Heart right ventricle (tissue), 16 donors: ENCODE measurements at regions not wholly inside any gene's neighbourhood (a gene's known extent, or its start where the extent isn't known, plus 50 kb on each side); places are given as distances from the start of the nearest gene placed in this dataset.

Experiments
- ATAC-seq, 8 donors: fragments of 200-7000 bp; cut with Tn5 transposase; one replicate each; pipeline ENCODE4 v1.9.1; 2020; ENCODE audit warnings: mild to moderate bottlenecking in 8 of 8, moderate library complexity in 8 of 8, moderate number of reproducible peaks in 1 of 8
- DNase-seq, 2 donors: peaks; one replicate each; pipeline ENCODE4 v3.0.0-alpha.2; 2020
- H3K27ac ChIP-seq, 10 donors: fragments of 200-600 bp; sonication (generic) in 2 of 10; one replicate each; pipeline versions ENCODE4 v1.5.0 to v1.8.0; 2020 to 2022; ENCODE audit warnings: mild to moderate bottlenecking in 3 of 10
- H3K27me3 ChIP-seq, 7 donors: fragments of 200-600 bp; one replicate each; pipeline ENCODE4 v1.8.0; 2021 to 2022; ENCODE audit warnings: mild to moderate bottlenecking in 2 of 7
- H3K36me3 ChIP-seq, 9 donors: fragments of 200-600 bp; sonication (generic) in 1 of 9; one replicate each; pipeline versions ENCODE4 v1.5.0 to v1.8.0; 2020 to 2022; ENCODE audit warnings: mild to moderate bottlenecking in 2 of 9
- H3K4me1 ChIP-seq, 9 donors: fragments of 200-600 bp; sonication (generic) in 1 of 9; one replicate each; pipeline versions ENCODE4 v1.5.0 to v1.8.0; 2020 to 2022; ENCODE audit warnings: mild to moderate bottlenecking in 4 of 9
- H3K4me3 ChIP-seq, 10 donors: fragments of 200-600 bp; sonication (generic) in 2 of 10; one replicate each; pipeline versions ENCODE4 v1.5.0 to v1.8.0; 2020 to 2022; ENCODE audit warnings: mild to moderate bottlenecking in 7 of 10, moderate library complexity in 2 of 10
- H3K9me3 ChIP-seq, 11 donors: fragments of 200-600 bp in 10 of 11; sonication (generic) in 2 of 11; one replicate each; pipeline versions ENCODE4 v1.5.0 to v1.8.0; 2013 to 2022; ENCODE audit warnings: mild to moderate bottlenecking in 2 of 11, control low read depth in 1 of 11, moderate library complexity in 1 of 11
- WGBS, 2 donors: extraction: QIAGEN DNeasy Blood & Tissue Kit; methylation state at CpG; one replicate each; pipeline ENCODE4 v1.1.7; 2013; ENCODE audit warnings: inconsistent platforms in 1 of 2; 5-methylcytosine and 5-hydroxymethylcytosine counted together
- intact Hi-C, 10 donors: fragments of 100-400 bp; cut with DNase I; formaldehyde crosslinking; loops; one replicate each; pipeline versions ENCODE4 v1.11.1 to v1.14.2; 2022
- TF ChIP-seq, protein P1 (sequence below), 9 donors: fragments of 200-600 bp; sonication (generic) in 2 of 9; IDR thresholded peaks; one replicate each; pipeline versions ENCODE4 v1.5.0 to v1.8.0; 2021 to 2022; ENCODE audit warnings: antibody characterized with exemption in 9 of 9, mild to moderate bottlenecking in 5 of 9, moderate library complexity in 1 of 9
- donor health status: Arrhythmogenic right ventricular cardiomyopathy.
- donor health status: ischemic (EF 13 %, LVEDD 7.1; RV severe dilation, severe dysfunction).
- donor health status: healthy with polysubstance abuse.
- donor health status: DM: no; HTN: yes; CAD: no.
- donor health status: DM: no; HTN: no; CAD: no.
- donor health status: ischemic (EF 25% LVEDD 6.9; RV normal size, moderate dysfunction).
- donor health status: ischemic (EF 25% LVEDD 5.7; RV mildly dilated, moderate dysfunction).
- donor health status: healthy.
- donor health status: DM: yes; HTN: yes; CAD: no.
- donor health status: Ischemic cardiomyopathy.
- donor health status: ischemic (EF 35%, LVEDD 5.7; RV mildly dilated, moderate dysfunction).
- donor health status: nonischemic (EF 11% LVEDD 7.7; RV severe dilation, severe dysfunction).
- donor health status: DM: yes; HTN: yes; CAD: no.
- donor health status: PGD.
- donor health status: ischemic (EF 29% LVEDD 5.4; RV normal size, mild dysfunction).
- donor health status: nonischemic (EF 23%, LVEDD 6.1; RV moderate dilation, normal function).

DNA sequence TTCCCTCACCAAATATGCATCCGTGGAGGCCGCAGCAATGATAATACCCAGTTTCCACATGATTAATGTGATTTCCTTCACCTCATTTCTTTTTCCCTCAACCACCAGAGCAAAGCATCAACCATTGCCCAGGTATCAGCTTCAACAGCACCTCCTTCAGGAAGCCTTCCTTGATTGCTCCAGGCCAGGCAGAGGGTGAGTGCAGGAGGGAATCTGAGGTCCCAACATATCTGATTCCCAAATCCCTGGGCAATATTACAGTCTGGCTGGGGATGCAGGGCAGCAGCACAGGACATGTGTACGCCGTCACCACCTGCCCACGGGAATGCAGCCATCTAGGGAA is 142.4 kb upstream of the MYCN start:
- H3K27me3 ChIP-seq, result peaks cover 0 to 5% (median 0%) of the 10 kb centered on the region in 7 donors
- WGBS, 2 donors, result 74 to 84% methylated on average over 5 of the region's 5 CpGs

DNA sequence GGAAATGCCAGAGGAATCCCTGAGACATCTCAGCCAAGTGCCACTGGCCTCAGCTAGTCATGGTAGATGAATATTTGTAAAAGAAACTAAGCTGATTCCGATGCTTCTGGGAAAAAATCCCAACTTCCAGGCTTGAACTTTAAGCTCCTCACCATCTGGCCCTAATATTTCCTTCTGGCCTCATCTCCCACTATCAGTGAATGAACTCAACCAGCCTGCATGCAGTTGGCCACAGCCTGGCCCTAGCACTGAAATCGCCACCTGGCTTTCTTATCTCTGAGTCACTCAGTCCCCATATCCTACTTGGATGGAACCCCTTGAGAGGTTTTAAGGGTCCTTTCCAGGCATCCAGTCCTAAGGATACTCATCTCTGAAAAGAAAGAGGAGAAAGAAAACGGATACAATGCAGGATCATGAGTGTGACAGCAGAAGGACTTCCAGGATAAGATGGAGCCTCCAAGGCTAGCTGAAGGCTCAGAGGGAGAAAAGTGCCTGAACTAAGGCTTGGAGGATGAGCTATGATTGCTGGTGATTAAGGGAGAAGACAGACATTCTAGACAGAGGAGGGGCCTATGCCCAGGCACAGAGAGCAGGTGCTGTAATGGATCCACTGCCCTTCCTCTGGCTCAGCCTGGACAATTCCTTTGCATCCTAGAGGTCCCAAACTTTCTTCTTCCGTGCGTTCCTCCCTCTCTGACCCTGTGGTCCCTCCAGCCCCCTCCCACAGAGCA is 141.5 kb upstream of the MYCN start:
- no peak overlapping the region for H3K4me3 ChIP-seq
- ATAC-seq, result no peak
- H3K4me1 ChIP-seq, result peaks cover 4 to 35% (median 12%) of the 10 kb centered on the region in 9 donors
- no peaks in the 10 kb centered on the region for H3K36me3 ChIP-seq
- H3K27ac ChIP-seq, result no peak overlapping the region
- TF ChIP-seq, protein P1, sequence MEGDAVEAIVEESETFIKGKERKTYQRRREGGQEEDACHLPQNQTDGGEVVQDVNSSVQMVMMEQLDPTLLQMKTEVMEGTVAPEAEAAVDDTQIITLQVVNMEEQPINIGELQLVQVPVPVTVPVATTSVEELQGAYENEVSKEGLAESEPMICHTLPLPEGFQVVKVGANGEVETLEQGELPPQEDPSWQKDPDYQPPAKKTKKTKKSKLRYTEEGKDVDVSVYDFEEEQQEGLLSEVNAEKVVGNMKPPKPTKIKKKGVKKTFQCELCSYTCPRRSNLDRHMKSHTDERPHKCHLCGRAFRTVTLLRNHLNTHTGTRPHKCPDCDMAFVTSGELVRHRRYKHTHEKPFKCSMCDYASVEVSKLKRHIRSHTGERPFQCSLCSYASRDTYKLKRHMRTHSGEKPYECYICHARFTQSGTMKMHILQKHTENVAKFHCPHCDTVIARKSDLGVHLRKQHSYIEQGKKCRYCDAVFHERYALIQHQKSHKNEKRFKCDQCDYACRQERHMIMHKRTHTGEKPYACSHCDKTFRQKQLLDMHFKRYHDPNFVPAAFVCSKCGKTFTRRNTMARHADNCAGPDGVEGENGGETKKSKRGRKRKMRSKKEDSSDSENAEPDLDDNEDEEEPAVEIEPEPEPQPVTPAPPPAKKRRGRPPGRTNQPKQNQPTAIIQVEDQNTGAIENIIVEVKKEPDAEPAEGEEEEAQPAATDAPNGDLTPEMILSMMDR (IDR thresholded peaks at IDR 0.05), result no peak
- intact Hi-C loops, result no loop called here
- H3K27me3 ChIP-seq, result peaks cover 0 to 5% (median 0%) of the 10 kb centered on the region in 7 donors
- no peak for DNase-seq
- WGBS, 2 donors, result 68 to 76% methylated on average over 5 of the region's 5 CpGs
- H3K9me3 ChIP-seq, result no peaks in the 10 kb centered on the region

More for the DNA sequence above, 142.4 kb upstream of the MYCN start:
- H3K4me3 ChIP-seq, result no peak overlapping the region
- TF ChIP-seq, protein P1 (IDR thresholded peaks at IDR 0.05), result no peak
- no peak overlapping the region for H3K27ac ChIP-seq
- H3K9me3 ChIP-seq, result no peaks in the 10 kb centered on the region
- no peak for DNase-seq
- intact Hi-C loops, result no loop called here
- H3K4me1 ChIP-seq, result peaks cover 4 to 35% (median 12%) of the 10 kb centered on the region in 9 donors
- no peak for ATAC-seq
- no peaks in the 10 kb centered on the region for H3K36me3 ChIP-seq

DNA sequence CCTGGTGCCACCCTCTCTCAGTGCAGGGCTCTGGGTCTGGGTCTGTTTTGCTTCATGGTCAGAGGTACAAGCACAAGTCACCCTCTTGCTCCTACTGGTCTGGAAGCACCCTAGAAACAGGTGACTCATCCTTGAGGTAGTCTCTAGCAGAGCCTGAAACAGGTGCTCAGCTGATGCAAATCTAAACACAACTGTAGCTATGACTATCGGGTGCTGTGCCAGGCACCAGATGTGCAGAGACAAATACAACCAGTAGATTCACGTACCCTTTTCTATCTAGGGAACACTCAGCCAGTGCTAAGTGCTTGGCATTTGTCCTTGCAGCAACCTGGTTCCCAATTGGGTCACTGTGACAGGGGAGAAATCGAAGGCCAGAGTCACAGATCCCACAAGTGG is 140.9 kb upstream of the MYCN start:
- H3K27me3 ChIP-seq, result peaks cover 0 to 5% (median 0%) of the 10 kb centered on the region in 7 donors
- H3K9me3 ChIP-seq, result no peaks in the 10 kb centered on the region
- WGBS, 2 donors, result 47 to 59% methylated on average over 3 of the region's 3 CpGs
- no peak overlapping the region for H3K27ac ChIP-seq
- intact Hi-C loops, result no loop called here
- H3K4me3 ChIP-seq, result no peak overlapping the region
- TF ChIP-seq, protein P1 (IDR thresholded peaks at IDR 0.05), result no peak
- DNase-seq (no peak), ATAC-seq (peak in 3 of 8 donors; percentile 66 to 69 (median 68))
- H3K4me1 ChIP-seq, result peaks cover 4 to 35% (median 12%) of the 10 kb centered on the region in 9 donors
- H3K36me3 ChIP-seq, result no peaks in the 10 kb centered on the region

DNA sequence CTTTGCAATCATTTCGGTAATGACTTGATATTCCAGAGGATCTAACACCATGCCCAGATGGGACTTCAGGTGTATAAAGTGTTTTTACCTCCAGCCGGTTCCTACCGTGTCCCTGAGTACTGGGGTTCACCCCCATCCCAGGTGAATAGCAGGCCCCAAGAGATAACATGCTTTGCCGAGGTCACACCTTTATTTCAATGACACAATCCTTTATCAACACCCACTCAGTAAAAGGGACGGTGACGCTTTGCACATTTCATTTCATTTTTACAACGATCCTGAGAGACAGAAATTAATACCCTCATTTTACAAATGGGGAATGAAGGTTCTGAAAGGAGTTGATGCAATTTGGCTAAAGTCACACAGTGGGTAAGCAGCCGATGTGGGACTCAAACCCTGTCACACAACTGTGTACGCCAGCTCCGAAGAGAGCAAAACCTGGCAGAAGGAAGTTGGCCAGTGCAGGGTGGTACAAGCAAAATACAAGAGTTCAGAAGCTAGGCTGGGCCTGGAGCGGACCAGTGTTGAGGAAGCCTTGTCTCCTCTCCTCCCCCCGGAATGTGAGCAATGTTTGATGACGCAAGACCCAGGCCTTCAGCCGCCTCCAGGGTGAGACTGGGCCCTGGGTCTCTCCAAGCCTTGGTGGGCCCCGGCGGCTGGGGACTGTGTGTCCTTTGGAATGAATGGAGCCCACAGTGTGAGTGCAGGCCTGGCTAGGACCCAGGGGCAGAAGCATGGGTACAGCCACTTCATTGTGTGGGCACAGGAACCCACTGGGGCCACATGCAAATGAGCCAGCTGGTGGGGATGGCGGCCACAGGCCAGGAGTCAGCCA is 139.6 kb upstream of the MYCN start:
- Histone ChIP-seq H3K9me3 (no peaks in the 10 kb centered on the region), H3K36me3 (no peaks in the 10 kb centered on the region), H3K27me3 (peaks cover 0 to under 1% (median 0%) of the 10 kb centered on the region in 7 donors), H3K27ac (no peak overlapping the region), H3K4me3 (no peak overlapping the region), H3K4me1 (peaks cover 0 to 27% (median 5%) of the 10 kb centered on the region in 9 donors)
- DNase-seq, result no peak
- WGBS, 2 donors, result 88 to 90% methylated on average over 17 of the region's 17 CpGs
- ATAC-seq, result peak in 2 of 8 donors; percentile 12 to 43
- intact Hi-C loops, result loop anchor here in 1 of 10 donors (10.0 kb wide), 1 partner anchor 114 kb away; no protein-coding TSS in a partner anchor
- TF ChIP-seq, protein P1 (IDR thresholded peaks at IDR 0.05), result no peak
